HG02759 (cell line): ENCODE measurements at regions not wholly inside any gene's neighbourhood (a gene's known extent, or its start where the extent isn't known, plus 50 kb on each side); places are given as distances from the start of the nearest gene placed in this dataset.

Experiments used
- ATAC-seq: cut with Tn5 transposase; IDR thresholded peaks from one replicate; pipeline ENCODE4 v1.9.1; 2021; ENCODE audit warnings: mild to moderate bottlenecking, moderate library complexity; ENCODE audit not compliant: unreplicated experiment

DNA sequence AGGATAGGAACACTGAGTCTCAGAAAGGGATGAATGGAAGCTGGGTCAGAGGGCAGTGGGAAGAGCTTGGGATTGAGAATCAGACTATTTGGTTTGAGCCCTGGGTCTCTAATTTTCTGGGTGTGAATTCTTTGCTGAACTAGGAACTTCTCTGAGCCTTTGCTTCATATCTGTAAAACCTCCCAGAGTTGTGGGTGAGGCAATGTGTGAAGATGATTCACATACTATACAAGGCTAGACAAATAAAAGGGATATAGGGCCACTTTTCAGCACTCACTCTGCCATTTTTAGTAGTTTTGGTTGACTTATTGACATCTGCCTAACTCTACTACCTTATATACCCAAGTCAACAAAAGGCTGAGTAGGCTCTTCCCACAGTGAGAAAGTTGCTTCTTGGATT is 77.7 kb upstream of the JUN start:
- no peak for ATAC-seq

DNA sequence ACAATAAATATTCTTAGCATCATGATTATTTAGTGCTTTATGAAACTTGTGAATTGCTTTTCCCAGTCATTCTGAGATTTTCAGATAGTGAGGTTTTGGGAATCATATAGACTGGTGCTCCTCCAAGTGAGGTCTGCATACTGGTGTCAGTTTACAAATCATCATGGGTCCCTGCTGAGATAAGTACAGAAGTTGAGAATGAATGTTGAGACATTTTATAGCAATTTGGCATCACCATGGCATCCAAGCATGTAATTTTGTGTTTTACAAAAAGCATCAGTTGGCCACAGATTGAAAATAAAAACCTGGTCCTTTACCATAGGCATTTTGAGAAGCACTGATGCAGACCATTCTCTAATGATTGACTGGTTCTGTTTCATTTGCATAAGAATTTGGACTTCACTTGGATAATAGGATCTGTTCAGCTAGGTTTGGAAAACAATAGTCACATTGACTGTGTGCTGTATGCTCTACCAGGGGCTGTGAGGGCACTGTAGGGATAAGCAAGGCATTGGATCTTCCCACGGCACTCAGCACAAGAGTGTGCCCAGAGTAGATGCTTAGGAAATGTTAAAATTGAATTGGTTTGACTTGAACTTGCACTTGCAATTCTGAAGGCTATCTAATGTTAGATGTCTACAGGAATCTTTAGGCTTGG is 79.0 kb upstream of the JUN start:
- no peak for ATAC-seq

DNA sequence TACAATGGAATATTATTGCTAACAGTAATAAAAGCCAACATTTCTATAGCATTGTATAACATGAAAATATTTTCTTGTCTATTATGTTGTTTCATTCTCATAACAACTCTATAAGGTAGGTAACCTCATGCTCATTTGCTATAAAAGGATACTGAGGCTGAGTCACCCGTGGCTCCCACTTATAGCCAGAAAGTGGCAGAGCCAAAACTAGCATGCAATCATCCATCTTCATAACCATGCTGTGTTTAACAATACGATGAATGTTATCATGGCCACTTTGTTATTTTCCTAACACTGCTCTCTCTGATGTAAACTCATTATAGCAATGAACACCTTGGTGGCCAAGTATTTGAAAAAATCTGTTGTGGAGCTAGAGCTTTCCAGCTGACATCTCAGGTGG is 80.8 kb upstream of the JUN start:
- ATAC-seq: no peak

DNA sequence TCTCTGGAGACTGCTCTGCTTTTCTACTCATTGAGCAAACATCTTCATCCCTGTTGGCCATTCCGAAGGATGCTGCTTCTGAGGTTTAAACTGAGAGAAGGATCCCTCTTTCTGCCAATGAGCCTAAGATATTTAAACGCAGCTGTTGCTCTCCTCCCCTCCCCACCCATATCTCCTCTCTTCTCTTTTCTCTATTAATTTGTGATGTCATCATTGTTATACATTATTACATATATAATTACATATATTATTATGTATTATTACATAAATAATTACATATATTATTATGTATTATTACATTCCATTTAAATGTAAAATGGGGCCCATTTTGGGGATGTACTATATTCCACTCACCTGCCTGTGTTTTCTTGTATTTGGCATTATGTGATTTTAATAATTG is 82.7 kb upstream of the JUN start:
- no peak for ATAC-seq

DNA sequence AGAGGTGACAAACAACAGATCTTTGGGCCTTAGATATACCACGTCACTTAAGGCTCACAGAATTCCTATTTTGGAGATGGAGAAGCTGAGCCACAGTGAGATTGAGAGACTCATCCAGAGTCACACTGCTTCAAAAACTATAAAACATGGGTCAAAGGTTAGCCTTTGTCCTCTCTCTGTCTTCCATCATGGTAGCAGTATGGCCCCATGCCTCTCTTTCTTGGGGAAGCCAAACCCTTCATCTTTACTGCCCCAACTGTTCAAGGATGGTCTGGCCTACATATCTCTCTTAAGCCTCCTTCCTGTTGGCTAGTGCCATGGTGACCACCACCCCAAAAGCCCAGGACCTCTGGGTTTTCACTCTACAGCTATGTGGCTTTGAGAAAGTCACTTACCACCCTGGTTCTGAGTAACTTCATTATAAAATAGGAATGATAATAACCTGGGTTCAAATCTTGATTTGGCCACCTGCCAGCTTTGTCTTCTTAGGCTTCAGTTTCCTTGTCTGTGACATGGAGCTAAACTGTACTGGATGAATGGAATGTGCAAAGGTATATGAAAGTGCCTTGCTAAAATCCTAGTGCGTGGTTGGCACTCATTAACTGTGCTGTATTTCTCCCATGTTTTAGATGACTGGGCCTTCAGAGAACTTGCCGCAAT is 85.9 kb upstream of the JUN start:
- ATAC-seq: no peak

DNA sequence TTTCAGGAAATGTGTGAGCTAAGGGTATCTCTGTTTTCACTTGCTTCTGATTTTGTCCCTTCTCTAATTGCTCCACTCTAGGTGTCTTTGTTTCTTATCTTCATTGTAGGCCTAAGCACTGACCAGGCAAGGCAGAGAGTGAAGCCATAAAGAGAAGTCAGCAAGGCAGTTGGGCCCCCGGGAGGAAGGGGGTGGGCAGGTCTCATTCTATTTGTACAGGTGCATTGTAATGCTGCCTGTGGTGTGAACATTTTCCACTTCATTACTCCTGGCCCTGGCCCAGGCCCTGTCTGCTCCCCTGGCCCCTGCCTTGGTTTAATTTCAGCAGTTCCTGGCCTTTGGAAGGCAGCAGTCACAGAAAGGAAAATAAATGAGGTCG is 86.4 kb upstream of the JUN start:
- no peak for ATAC-seq

DNA sequence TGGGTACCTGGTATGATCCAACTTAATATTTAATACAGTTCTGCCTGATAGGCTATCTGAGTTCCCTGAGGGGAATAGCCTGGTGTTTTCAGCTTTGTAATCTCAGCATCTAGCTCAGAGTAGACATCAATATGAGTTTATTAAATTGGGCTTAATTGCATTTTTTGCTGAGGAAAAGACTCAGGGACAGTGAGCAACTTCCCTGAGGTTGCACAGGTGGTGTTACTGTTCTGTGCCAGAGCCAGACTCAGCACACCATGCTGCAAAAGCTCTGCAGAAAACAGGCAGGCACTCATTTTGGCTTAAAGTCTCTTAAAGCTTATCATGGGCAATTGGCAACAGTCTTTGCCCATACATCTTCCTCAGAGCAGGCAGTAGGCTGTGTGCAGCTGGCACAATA is 90.5 kb upstream of the JUN start:
- no peak for ATAC-seq

DNA sequence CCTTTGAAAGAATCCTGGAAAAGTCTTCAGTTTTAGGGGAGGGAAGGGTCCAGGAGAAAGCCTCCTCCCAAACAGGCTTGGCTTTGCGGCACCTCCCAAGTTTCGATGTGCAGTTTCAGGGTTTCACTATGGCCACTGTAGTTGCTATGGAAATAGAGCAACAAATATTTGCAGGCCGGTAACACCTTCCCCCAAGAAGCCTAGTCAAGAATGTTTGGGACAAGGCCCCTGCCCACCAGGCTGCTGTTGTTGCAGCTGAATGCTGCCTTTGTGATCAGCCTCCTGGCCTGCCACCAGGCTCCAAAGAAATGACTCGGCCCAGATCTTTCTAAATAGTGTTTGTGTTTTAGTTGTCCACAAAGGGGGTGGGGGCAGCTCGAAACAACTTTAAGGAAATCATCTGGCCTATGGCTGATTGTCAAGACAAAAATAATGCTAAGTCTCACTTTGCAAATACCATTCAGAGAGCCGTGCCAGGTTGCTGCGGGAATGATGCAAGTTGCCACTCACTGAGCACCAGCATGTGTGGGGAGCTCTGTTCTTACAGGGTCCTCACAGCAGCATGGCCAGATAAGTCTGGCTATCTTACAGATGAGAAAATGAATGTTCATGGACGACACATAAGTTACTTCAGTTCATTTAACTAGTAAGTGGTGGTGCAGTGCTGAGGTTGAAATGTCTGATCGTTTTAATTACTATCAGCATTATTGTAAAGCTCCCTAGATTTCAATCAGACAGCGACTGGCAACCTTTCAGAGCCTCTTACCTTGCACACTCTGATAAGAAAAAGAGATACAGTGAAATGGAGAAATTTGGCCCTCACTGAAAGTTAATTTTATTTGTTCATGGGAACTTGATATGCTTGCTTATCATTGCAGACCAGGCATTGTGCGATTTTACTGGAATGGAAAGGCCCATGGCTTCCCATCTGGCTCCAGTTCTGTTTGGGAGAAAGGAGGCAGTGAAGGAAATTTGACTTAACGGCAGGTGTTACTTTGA is 91.2 kb upstream of the JUN start:
- ATAC-seq: no peak

DNA sequence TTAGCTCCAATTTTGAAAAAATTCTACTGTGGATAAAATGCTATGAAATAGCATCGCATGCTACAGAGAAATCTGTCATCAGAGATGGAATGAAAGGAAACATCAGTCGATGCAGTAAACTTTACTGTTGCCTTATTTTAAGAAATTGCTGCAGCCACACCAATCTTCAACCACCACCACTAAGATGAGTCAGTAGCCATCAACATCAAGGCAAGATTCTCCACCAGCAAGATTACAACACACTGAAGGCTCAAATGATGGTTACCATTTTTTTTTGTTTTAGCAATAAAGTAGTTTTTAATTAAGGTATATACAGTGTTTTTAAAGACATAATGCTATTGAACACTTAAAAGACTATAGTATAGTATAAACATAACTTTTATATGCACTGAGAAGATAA is 95.6 kb upstream of the JUN start:
- no peak for ATAC-seq

DNA sequence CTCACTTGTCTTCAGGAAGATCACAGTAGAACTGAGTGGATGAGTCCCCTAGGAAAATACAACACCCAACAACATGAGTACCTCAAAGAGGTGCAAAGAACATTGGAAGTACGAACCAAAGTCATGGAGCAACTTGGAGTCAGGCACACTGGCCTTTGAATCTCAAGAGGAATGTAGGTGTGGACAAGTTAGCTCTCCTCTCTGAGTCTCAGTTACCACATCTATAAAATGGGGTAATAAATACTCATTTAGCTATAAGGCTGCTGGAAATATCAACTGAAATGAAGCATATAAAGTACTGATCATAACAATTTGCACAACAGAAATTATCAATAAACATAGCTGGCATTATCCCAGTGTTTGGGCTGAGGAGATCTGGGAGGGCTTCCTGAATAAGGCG is 96.7 kb upstream of the JUN start:
- ATAC-seq: no peak

DNA sequence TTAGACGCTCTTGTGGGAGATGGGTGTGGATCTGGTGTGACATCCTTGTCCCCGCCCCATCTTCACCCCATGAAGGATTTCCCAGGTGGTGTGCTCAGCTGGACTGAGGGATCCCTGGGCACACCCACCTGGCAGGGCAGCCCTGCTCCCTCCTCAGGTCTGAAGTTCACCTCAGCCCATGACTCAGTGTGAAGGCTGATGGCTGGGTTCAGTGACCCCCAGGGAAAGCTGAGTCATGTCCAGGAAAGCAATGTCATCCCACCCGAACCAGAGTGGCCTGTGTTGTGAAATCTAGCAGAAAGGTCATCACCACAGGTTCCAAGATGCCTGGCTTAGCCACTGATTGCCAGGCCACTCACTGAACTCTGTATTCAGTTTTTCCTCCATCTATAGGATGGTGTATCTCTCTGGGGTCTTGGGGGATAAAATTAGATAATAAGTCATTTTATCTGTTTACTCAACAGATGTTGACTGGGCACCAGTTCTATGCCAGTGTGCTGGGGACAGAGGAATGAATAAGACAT is 97.7 kb upstream of the JUN start:
- ATAC-seq: no peak

DNA sequence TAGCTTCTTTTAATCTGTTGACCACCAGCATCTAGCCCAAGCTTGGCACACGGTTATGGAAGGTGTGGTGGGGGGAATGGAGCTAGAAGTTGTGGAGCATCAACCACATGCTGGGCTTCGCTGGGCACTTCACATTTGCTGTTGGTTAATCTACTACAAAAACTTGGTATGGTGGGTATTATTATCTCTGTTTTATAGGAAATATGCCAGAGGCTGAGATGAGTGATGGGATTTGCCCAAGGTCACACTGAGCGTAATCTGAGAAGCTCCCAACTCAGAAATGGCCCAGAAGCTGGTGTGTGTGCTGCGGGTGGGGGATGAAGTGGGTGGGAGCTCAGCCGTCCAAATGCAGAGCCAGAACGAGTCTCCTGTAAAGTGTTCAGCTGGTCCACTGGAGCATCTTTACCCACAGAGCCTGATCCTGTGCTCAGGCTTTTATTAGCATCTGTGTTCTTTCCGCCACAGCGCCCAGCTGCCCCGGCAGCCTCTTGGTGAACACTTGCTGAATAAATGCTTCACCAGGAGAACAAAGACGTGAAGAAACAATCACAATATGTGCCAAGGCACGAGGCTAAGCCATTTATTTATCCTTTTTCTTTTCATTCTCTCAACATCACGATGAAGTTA is 98.6 kb upstream of the JUN start:
- ATAC-seq: no peak

DNA sequence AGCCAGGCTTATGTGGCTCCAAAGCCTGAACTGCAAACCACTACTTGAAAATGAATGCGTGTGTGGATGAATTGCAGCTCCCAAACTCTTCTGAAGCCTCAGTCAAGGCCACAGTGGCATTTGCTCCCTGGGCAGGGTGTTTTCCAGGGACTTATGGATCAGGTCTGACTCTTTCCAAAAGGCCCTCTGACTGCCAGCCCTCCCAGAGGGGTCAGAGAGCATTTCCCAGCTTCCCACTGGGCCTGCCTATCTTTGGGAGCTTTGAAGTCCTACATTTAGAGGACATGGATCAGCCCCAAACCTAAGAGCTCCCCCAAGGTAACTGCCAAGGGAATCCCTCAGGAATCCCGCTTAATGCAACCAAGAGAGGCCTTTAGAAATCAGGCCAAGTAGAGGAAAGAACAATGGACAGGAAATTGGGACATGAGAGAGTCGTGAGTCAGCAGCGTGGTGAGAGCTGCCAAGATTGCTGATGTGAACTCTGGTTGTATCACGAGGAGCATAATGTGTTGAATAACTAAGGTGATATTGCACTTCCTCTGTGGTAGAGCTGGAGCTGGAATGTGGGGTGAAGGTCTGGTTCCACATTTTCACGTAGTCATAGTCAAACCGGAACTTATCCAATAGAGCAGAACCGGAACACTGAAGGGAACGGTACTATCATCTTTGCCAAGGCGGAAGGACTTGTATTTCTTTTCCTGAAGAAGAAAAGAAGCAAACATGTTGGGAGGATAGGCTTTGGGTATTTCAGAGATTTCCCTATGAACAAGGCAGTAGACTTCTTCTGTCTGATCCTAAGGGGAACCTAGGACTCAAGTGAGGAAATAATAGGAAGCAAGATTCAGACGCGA is 99.4 kb upstream of the JUN start:
- ATAC-seq: no peak

DNA sequence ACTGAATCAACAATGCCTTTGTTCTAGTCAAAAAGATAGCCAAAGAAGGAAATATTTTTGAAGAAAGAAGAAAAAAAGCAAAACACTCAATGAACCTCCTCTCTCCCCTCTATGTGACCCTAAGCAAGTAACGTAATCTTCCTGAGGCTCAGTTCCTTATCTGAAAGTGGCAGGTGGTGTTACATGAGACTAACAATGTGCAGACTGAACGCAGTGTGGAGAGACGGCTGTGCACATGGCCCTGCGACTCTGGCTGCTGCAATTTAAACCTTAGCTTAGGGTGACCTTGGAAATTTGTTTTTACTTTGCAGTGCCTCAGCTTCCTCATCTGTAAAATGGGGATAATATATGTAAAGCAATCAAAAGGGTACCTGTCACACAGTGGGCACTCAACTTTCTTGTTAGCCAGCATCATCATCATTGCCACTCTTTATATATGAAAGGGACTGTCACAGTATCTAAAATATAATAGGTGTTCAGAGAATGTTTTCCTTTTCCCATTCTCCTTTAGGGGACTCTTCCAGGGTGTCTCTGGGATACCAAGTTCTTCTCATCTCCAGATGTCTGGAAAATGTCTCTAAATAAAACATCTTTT is 100.1 kb upstream of the JUN start:
- ATAC-seq: no peak

DNA sequence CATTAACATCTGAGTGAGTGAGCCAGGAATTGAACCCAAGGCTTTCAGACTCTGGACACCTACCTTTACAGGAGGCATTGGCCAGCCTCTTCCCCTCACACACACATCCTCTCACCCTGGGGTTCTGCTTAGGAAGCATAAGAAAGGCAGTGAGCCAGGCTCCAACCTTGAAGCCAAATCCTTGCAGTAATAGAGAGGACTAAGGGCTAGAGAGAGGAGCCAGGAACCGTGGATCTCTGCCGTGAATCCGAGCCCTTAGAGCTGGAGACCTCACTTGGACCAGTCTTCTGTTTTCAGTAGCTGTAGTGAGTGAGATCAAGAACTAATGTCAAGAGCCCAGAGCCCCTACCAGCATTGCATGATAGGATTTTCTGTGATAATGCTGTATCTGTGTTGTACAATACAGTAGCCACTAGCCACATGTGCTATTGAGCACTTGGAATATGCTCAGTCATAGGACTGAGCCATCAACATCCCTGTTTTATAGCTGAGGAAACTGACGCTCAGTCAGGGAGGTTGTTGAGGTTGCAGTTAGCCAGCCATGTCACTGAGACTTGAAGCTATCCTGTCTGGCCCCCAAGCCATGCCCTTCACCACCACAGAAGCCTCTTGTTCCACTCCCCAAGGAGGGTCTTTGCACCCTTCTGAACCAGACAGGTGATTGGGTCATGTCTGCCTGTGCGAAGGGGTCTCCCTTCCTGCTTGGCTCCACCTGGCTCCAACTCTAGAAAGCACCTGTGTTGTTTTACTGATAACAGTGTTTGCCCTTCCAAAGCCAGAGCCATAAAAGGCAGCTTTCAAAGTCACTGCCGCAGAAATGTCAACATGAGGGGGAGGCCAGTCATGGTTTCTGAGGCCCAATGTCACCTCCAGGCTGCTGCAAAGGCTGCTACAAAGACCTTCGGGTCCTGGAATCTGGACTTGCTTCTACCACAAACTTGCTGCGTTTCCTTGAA is 101.1 kb upstream of the JUN start:
- no peak for ATAC-seq

DNA sequence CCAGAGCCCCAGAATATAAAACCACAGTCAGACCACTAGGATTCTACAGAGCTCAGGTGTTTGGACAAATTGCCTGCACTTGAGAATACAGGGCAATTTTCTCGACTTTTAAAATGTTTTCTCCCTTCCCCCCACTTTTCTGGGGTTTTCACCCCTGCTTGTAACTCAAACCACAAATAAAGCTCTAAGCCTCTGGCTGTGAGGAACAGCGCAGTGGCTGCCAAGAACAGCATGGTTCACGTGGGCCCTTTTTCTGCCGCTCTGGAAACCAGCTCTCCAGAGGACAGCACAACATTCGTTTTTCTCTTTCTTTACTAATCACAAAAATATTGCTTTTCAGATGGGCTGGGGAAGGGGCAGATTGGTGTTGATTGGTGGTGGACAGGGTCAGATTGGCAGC is 102.2 kb upstream of the JUN start:
- no peak for ATAC-seq

DNA sequence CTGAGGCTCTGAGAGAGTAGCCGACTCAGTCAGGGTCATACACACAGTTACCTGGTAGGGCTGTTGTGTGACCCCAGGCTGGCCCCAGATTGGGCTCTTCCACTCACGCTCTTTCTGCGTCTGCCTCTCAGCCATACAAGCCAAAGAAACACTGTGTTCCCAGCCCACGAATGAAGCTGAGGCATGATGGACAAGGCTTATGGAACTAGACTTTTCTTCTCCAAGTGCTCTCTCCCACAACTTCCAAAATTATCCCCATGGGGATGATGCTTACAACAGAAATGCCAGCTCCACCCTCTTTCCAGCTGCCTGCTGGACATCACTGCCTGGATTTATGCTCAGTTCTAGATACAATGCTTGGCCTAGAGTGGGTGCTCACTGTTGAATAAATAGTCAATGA is 102.8 kb upstream of the JUN start:
- no peak for ATAC-seq

DNA sequence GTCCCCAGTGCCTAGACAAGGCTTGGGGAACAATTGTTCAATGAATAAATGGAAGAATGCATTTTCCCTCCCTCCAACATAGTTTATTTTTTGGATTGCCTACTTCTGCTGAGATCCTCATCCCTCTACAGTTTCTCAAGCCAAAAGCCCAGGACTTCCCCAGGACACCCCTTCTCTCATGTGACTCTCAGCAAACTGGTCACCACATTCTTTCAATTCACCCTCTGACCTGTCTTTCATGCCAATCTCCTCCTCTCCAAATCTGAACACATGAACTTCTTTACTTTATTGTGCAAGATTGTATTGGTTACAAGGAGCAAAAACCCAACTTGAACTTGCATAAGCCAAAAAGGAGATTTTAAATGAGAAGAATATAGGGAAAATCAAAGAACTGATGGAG is 103.2 kb upstream of the JUN start:
- ATAC-seq: no peak

DNA sequence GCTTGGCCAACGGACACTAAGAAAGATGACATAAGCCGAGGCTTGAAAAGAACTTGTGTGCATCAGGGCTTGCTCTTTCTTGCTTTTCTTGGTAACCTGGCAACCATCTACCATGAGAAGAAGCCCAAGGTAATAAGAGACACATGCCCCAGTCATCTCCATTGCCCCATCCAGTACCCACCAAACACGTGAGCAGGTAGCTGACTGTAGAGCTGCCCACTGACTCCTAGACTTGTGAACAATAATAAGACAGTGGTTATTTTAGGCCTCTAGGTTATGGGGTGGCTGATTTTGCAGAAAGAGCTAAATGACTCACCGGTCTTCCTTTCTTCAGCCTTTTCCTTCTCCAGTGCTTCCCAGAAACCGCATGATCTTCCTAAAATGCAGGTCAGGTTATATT is 105.0 kb upstream of the JUN start:
- ATAC-seq: no peak
